ENCODE measurements at regions not wholly inside any gene's neighbourhood (a gene's known extent, or its start where the extent isn't known, plus 50 kb on each side); places are given as distances from the start of the nearest gene placed in this dataset.

- TF ChIP-seq, protein P1, sequence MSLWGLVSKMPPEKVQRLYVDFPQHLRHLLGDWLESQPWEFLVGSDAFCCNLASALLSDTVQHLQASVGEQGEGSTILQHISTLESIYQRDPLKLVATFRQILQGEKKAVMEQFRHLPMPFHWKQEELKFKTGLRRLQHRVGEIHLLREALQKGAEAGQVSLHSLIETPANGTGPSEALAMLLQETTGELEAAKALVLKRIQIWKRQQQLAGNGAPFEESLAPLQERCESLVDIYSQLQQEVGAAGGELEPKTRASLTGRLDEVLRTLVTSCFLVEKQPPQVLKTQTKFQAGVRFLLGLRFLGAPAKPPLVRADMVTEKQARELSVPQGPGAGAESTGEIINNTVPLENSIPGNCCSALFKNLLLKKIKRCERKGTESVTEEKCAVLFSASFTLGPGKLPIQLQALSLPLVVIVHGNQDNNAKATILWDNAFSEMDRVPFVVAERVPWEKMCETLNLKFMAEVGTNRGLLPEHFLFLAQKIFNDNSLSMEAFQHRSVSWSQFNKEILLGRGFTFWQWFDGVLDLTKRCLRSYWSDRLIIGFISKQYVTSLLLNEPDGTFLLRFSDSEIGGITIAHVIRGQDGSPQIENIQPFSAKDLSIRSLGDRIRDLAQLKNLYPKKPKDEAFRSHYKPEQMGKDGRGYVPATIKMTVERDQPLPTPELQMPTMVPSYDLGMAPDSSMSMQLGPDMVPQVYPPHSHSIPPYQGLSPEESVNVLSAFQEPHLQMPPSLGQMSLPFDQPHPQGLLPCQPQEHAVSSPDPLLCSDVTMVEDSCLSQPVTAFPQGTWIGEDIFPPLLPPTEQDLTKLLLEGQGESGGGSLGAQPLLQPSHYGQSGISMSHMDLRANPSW (CRISPR knock-in tag; conservative IDR thresholded peaks at IDR 0.05; ENCODE audit: low read depth), result no peak
- TF ChIP-seq ATF1 (CRISPR knock-in tag; IDR thresholded peaks at IDR 0.05) (no peak), ATF6 (CRISPR knock-in tag; IDR thresholded peaks at IDR 0.05) (no peak), ZNF317 (CRISPR knock-in tag; IDR thresholded peaks at IDR 0.05; ENCODE audit: borderline replicate concordance, low read depth) (no peak), ZNF416 (CRISPR knock-in tag; IDR thresholded peaks at IDR 0.05) (no peak), HMGXB4 (CRISPR knock-in tag; IDR thresholded peaks at IDR 0.05) (no peak), TEAD4 (CRISPR knock-in tag; IDR thresholded peaks at IDR 0.05) (no peak), MYBL2 (CRISPR knock-in tag; IDR thresholded peaks at IDR 0.05) (no peak), PRRX2 (CRISPR knock-in tag; IDR thresholded peaks at IDR 0.05) (no peak)
These were observed 407.1 kb downstream of the ADAM29 start (continued) for GRCh38 chr4:175325230-175325629.

GRCh38 chr4:175326796-175327195 lies 408.6 kb downstream of the ADAM29 start:
- Mint-ChIP-seq H3K36me3 (no peaks in the 10 kb centered on the region), H3K4me3 (no peak overlapping the region), H3K4me1 (no peaks in the 10 kb centered on the region), H3K27ac (no peak overlapping the region), H3K9me3 (peaks cover 3% of the 10 kb centered on the region; the same call in 1 of the 2 replicates), H3K27me3 (ENCODE audit: low read depth) (no peaks in the 10 kb centered on the region)
- POLR2A ChIA-PET, result no interaction called here
- CTCF ChIA-PET, result no interaction called here
- TF ChIP-seq CBFB (CRISPR knock-in tag; IDR thresholded peaks at IDR 0.05; ENCODE audit: low read depth), result no peak
- TF ChIP-seq ARID4B (CRISPR knock-in tag; IDR thresholded peaks at IDR 0.05; ENCODE audit: borderline replicate concordance), result no peak
- no peak for TF ChIP-seq GABPB1 (CRISPR knock-in tag; IDR thresholded peaks at IDR 0.05)
- ATAC-seq (no peak; the same call in 1 of the 2 replicates), DNase-seq (ENCODE audit: low spot score) (no peak)

DNA sequence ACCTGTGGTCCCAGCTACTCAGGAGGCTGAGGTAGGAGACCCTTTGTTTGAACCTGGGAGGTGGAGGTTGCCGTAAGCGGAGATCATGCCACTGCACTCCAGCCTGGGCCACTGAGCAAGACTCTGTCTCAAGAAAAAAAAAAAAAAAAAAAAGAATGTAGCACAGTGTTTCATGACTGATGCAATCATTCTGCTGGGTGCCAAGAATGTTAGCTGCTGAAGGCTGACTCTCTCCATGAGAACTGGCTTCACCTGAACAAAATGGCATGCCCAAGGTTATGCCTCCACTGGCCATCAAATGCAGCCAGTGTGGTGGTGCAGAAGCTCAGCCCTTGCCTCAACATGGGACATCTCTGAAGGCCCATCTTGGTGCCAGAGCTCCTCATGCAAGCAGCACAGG lies 412.1 kb downstream of the ADAM29 start:
- ChIA-PET CTCF (no interaction called here), POLR2A (no interaction called here)
- H3K4me1 Mint-ChIP-seq, result no peaks in the 10 kb centered on the region
- no peaks in the 10 kb centered on the region for H3K9me3 Mint-ChIP-seq
- no peak overlapping the region for H3K27ac Mint-ChIP-seq
- H3K27me3 Mint-ChIP-seq (ENCODE audit: low read depth), result no peaks in the 10 kb centered on the region
- no peak overlapping the region for H3K4me3 Mint-ChIP-seq
- no peaks in the 10 kb centered on the region for H3K36me3 Mint-ChIP-seq
- DNase-seq (ENCODE audit: low spot score) (no peak), ATAC-seq (no peak)
- TF ChIP-seq RORB (CRISPR knock-in tag; IDR thresholded peaks at IDR 0.05), result no peak
- TF ChIP-seq KAT7 (CRISPR knock-in tag; IDR thresholded peaks at IDR 0.05; ENCODE audit: borderline replicate concordance), result no peak
- TF ChIP-seq ZNF263 (CRISPR knock-in tag; IDR thresholded peaks at IDR 0.05; ENCODE audit: low read depth), result no peak
- TF ChIP-seq ZNF219 (CRISPR knock-in tag; IDR thresholded peaks at IDR 0.05; ENCODE audit: borderline replicate concordance), result no peak
- TF ChIP-seq AFF4 (CRISPR knock-in tag; IDR thresholded peaks at IDR 0.05; ENCODE audit: borderline replicate concordance), result no peak
- no peak for TF ChIP-seq IRF2 (CRISPR knock-in tag; IDR thresholded peaks at IDR 0.05; ENCODE audit: borderline replicate concordance, low read depth)
- no peak for TF ChIP-seq TP53 (CRISPR knock-in tag; IDR thresholded peaks at IDR 0.05)
- TF ChIP-seq EMX1 (CRISPR knock-in tag; IDR thresholded peaks at IDR 0.05), result no peak

Data from WTC11 (cell line).